ENCODE measurements at regions not wholly inside any gene's neighbourhood (a gene's known extent, or its start where the extent isn't known, plus 50 kb on each side); places are given as distances from the start of the nearest gene placed in this dataset.

GRCh38 chr14:55744321-55744720 is 164.3 kb downstream of the KTN1 start:
- CTCF ChIA-PET = interaction anchor here (1.5 kb wide), 1 partner anchor 13 kb away, joined by 6 read pairs; no protein-coding TSS in a partner anchor
- POLR2A ChIA-PET = no interaction called here
- TF ChIP-seq SP1 (IDR thresholded peaks at IDR 0.05) = no peak
- no peak for TF ChIP-seq ARNT (IDR thresholded peaks at IDR 0.05)
- TF ChIP-seq TARDBP (IDR thresholded peaks at IDR 0.05) = no peak
- TF ChIP-seq ELF4 (IDR thresholded peaks at IDR 0.05) = no peak
- no peak for TF ChIP-seq ZNF384 (IDR thresholded peaks at IDR 0.05)
- TF ChIP-seq LEF1 (IDR thresholded peaks at IDR 0.05; ENCODE audit: borderline replicate concordance) = no peak
- no peak for TF ChIP-seq PKNOX1 (IDR thresholded peaks at IDR 0.05)
- no peak for TF ChIP-seq CTBP1 (IDR thresholded peaks at IDR 0.05; ENCODE audit: borderline replicate concordance)
- no peak for TF ChIP-seq SUZ12 (IDR thresholded peaks at IDR 0.05)
- no peak for TF ChIP-seq FOXM1 (IDR thresholded peaks at IDR 0.05; ENCODE audit: borderline replicate concordance)
- no peak for DNase-seq (ENCODE audit: extremely low spot score)

- CTCF ChIA-PET = no interaction called here
- TF ChIP-seq SUZ12 (IDR thresholded peaks at IDR 0.05) = no peak
- no peak for TF ChIP-seq ARNT (IDR thresholded peaks at IDR 0.05)
- DNase-seq (ENCODE audit: extremely low spot score) = no peak
- POLR2A ChIA-PET = no interaction called here
Observed at GRCh38 chr14:55745906-55746305, 165.9 kb downstream of the KTN1 start.

GRCh38 chr14:55746558-55746957 is 166.6 kb downstream of the KTN1 start:
- ChIA-PET POLR2A (no interaction called here), CTCF (no interaction called here)
- DNase-seq (ENCODE audit: extremely low spot score) = no peak

GRCh38 chr14:55747186-55747585 is 167.2 kb downstream of the KTN1 start:
- TF ChIP-seq ELF4 (IDR thresholded peaks at IDR 0.05) (no peak), CTBP1 (IDR thresholded peaks at IDR 0.05; ENCODE audit: borderline replicate concordance) (no peak), ZNF384 (IDR thresholded peaks at IDR 0.05) (no peak), TARDBP (IDR thresholded peaks at IDR 0.05) (no peak), FOXK2 (IDR thresholded peaks at IDR 0.05) (no peak), L3MBTL2 (conservative IDR thresholded peaks at IDR 0.05) (no peak), PKNOX1 (IDR thresholded peaks at IDR 0.05) (no peak), FOXA1 (IDR thresholded peaks at IDR 0.05) (no peak), LEF1 (IDR thresholded peaks at IDR 0.05; ENCODE audit: borderline replicate concordance) (no peak), FOXM1 (IDR thresholded peaks at IDR 0.05; ENCODE audit: borderline replicate concordance) (no peak), SUZ12 (IDR thresholded peaks at IDR 0.05) (no peak), ARNT (IDR thresholded peaks at IDR 0.05) (no peak), HDGF (IDR thresholded peaks at IDR 0.05; ENCODE audit: borderline replicate concordance) (no peak), NFRKB (IDR thresholded peaks at IDR 0.05) (no peak), SP1 (IDR thresholded peaks at IDR 0.05) (no peak), BHLHE40 (IDR thresholded peaks at IDR 0.05; ENCODE audit: borderline replicate concordance) (no peak)
- DNase-seq (ENCODE audit: extremely low spot score) = no peak
- ChIA-PET POLR2A (no interaction called here), CTCF (no interaction called here)

More at GRCh38 chr14:55746558-55746957, 166.6 kb downstream of the KTN1 start:
- TF ChIP-seq ZNF384 (IDR thresholded peaks at IDR 0.05) (no peak), SP1 (IDR thresholded peaks at IDR 0.05) (no peak), ELF4 (IDR thresholded peaks at IDR 0.05) (no peak), ARNT (IDR thresholded peaks at IDR 0.05) (no peak), L3MBTL2 (conservative IDR thresholded peaks at IDR 0.05) (no peak), LEF1 (IDR thresholded peaks at IDR 0.05; ENCODE audit: borderline replicate concordance) (no peak), FOXK2 (IDR thresholded peaks at IDR 0.05) (no peak), BHLHE40 (IDR thresholded peaks at IDR 0.05; ENCODE audit: borderline replicate concordance) (no peak), FOXA1 (IDR thresholded peaks at IDR 0.05) (no peak), TARDBP (IDR thresholded peaks at IDR 0.05) (no peak), PKNOX1 (IDR thresholded peaks at IDR 0.05) (no peak), NFRKB (IDR thresholded peaks at IDR 0.05) (no peak), FOXM1 (IDR thresholded peaks at IDR 0.05; ENCODE audit: borderline replicate concordance) (no peak), SUZ12 (IDR thresholded peaks at IDR 0.05) (no peak), HDGF (IDR thresholded peaks at IDR 0.05; ENCODE audit: borderline replicate concordance) (no peak), CTBP1 (IDR thresholded peaks at IDR 0.05; ENCODE audit: borderline replicate concordance) (no peak)

- POLR2A ChIA-PET = no interaction called here
- CTCF ChIA-PET = interaction anchor here (1.0 kb wide), 1 partner anchor 16 kb away, joined by 3 read pairs; no protein-coding TSS in a partner anchor
- TF ChIP-seq ARNT (IDR thresholded peaks at IDR 0.05) (no peak), FOXA1 (IDR thresholded peaks at IDR 0.05) (no peak), FOXK2 (IDR thresholded peaks at IDR 0.05) (no peak), LEF1 (IDR thresholded peaks at IDR 0.05; ENCODE audit: borderline replicate concordance) (no peak), SP1 (IDR thresholded peaks at IDR 0.05) (no peak)
- no peak for DNase-seq (ENCODE audit: extremely low spot score)
Observed at GRCh38 chr14:55749201-55749812, 169.3 kb downstream of the KTN1 start.

GRCh38 chr14:55749946-55750345 is 169.9 kb downstream of the KTN1 start:
- POLR2A ChIA-PET = no interaction called here
- CTCF ChIA-PET = no interaction called here
- no peak for DNase-seq (ENCODE audit: extremely low spot score)
- TF ChIP-seq NFRKB (IDR thresholded peaks at IDR 0.05) = no peak
- no peak for TF ChIP-seq L3MBTL2 (conservative IDR thresholded peaks at IDR 0.05)
- no peak for TF ChIP-seq BHLHE40 (IDR thresholded peaks at IDR 0.05; ENCODE audit: borderline replicate concordance)
- no peak for TF ChIP-seq CTBP1 (IDR thresholded peaks at IDR 0.05; ENCODE audit: borderline replicate concordance)
- no peak for TF ChIP-seq SUZ12 (IDR thresholded peaks at IDR 0.05)
- TF ChIP-seq PKNOX1 (IDR thresholded peaks at IDR 0.05) = no peak
- TF ChIP-seq FOXA1 (IDR thresholded peaks at IDR 0.05) = no peak
- TF ChIP-seq TARDBP (IDR thresholded peaks at IDR 0.05) = no peak
- no peak for TF ChIP-seq HDGF (IDR thresholded peaks at IDR 0.05; ENCODE audit: borderline replicate concordance)
- no peak for TF ChIP-seq ELF4 (IDR thresholded peaks at IDR 0.05)
- TF ChIP-seq FOXM1 (IDR thresholded peaks at IDR 0.05; ENCODE audit: borderline replicate concordance) = no peak
- no peak for TF ChIP-seq FOXK2 (IDR thresholded peaks at IDR 0.05)
- no peak for TF ChIP-seq ZNF384 (IDR thresholded peaks at IDR 0.05)
- TF ChIP-seq ARNT (IDR thresholded peaks at IDR 0.05) = no peak
- no peak for TF ChIP-seq LEF1 (IDR thresholded peaks at IDR 0.05; ENCODE audit: borderline replicate concordance)

All from HEK293T (cell line).